ENCODE measurements at regions not wholly inside any gene's neighbourhood (a gene's known extent, or its start where the extent isn't known, plus 50 kb on each side); places are given as distances from the start of the nearest gene placed in this dataset.

DNA sequence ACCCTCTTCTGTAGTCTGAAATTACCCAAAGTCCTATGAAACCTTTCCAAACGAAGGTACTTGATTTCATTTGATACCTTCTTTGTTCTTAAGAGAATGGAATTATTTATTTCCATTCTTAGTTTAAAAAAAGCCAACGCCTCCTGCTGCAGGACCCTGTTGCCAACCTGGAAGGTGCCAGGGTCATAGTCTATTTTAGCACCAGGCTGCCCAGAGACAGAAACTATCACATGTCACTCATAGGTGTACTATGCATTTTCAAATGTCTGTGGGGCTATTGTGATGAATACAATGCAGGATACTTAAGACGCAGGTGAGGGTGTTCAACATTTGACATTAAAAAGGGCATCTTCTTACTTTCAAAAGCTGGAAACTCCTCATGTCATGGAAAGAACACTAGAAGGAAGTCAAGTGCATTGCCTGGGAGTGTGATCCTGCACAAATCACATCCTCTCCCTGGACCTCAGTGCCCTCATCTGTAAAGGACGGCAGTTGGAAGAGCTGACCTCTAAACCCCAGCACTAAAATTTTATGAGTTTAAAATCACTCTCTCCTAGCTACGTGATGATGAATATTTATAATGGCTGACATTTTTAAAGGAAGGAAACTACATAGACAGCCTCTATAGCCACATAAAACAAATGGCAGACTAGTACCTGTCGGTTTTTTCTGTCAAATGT, 107.3 kb upstream of the SYT6 start:
- Histone ChIP-seq H3K4me2 (ENCODE audit: low read length) (no peak overlapping the region), H3K36me3 (ENCODE audit: control insufficient read depth in 1 of 2, insufficient read depth in 2 of 2, low read length in 2 of 2) (no peaks in the 10 kb centered on the region), H3K4me1 (ENCODE audit: control insufficient read depth in 1 of 2, insufficient read depth in 2 of 2, low read length in 2 of 2) (no peaks in the 10 kb centered on the region), H3K9me3 (ENCODE audit: control insufficient read depth in 1 of 2, insufficient read depth in 1 of 2, low read depth in 1 of 2, low read length in 2 of 2) (no peaks in the 10 kb centered on the region), H3K9me2 (ENCODE audit: insufficient read depth) (no peaks in the 10 kb centered on the region), H2AFZ (ENCODE audit: low read depth, low read length, poor library complexity, severe bottlenecking) (no peak overlapping the region), H4K20me1 (ENCODE audit: insufficient read depth) (no peaks in the 10 kb centered on the region), H3K27me3 (ENCODE audit: insufficient read depth, low read length) (peaks cover 46% of the 10 kb centered on the region; the same call in 1 of the 2 replicates), H3K9ac (ENCODE audit: low read length) (no peak overlapping the region), H3K27ac (ENCODE audit: low read depth, low read length) (no peak overlapping the region), H3K4me3 (replicated peaks in 1 of 2; ENCODE audit: low read depth in 1 of 2, low read length in 2 of 2) (no peak overlapping the region), H3K79me2 (ENCODE audit: insufficient read depth, low read length) (no peaks in the 10 kb centered on the region)
- no peak for DNase-seq (ENCODE audit: low read depth, low spot score)
- BruUV-seq (replicated peaks) = no TSS peak
- no peak for TF ChIP-seq EZH2phosphoT487 (IDR thresholded peaks at IDR 0.05; ENCODE audit: borderline replicate concordance)
- no peak for TF ChIP-seq ATF3 (IDR thresholded peaks at IDR 0.05)
- TF ChIP-seq ZBTB33 (IDR thresholded peaks at IDR 0.05; ENCODE audit: extremely low read depth, insufficient replicate concordance, low read length) = no peak
- no peak for TF ChIP-seq JUND (IDR thresholded peaks at IDR 0.05)
- TF ChIP-seq, protein P1, sequence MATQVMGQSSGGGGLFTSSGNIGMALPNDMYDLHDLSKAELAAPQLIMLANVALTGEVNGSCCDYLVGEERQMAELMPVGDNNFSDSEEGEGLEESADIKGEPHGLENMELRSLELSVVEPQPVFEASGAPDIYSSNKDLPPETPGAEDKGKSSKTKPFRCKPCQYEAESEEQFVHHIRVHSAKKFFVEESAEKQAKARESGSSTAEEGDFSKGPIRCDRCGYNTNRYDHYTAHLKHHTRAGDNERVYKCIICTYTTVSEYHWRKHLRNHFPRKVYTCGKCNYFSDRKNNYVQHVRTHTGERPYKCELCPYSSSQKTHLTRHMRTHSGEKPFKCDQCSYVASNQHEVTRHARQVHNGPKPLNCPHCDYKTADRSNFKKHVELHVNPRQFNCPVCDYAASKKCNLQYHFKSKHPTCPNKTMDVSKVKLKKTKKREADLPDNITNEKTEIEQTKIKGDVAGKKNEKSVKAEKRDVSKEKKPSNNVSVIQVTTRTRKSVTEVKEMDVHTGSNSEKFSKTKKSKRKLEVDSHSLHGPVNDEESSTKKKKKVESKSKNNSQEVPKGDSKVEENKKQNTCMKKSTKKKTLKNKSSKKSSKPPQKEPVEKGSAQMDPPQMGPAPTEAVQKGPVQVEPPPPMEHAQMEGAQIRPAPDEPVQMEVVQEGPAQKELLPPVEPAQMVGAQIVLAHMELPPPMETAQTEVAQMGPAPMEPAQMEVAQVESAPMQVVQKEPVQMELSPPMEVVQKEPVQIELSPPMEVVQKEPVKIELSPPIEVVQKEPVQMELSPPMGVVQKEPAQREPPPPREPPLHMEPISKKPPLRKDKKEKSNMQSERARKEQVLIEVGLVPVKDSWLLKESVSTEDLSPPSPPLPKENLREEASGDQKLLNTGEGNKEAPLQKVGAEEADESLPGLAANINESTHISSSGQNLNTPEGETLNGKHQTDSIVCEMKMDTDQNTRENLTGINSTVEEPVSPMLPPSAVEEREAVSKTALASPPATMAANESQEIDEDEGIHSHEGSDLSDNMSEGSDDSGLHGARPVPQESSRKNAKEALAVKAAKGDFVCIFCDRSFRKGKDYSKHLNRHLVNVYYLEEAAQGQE (IDR thresholded peaks at IDR 0.05; ENCODE audit: low read depth) = no peak
- no peak for TF ChIP-seq EGR1 (IDR thresholded peaks at IDR 0.05; ENCODE audit: low read depth)
- TF ChIP-seq ZFX (IDR thresholded peaks at IDR 0.05) = no peak
- TF ChIP-seq, protein P2, sequence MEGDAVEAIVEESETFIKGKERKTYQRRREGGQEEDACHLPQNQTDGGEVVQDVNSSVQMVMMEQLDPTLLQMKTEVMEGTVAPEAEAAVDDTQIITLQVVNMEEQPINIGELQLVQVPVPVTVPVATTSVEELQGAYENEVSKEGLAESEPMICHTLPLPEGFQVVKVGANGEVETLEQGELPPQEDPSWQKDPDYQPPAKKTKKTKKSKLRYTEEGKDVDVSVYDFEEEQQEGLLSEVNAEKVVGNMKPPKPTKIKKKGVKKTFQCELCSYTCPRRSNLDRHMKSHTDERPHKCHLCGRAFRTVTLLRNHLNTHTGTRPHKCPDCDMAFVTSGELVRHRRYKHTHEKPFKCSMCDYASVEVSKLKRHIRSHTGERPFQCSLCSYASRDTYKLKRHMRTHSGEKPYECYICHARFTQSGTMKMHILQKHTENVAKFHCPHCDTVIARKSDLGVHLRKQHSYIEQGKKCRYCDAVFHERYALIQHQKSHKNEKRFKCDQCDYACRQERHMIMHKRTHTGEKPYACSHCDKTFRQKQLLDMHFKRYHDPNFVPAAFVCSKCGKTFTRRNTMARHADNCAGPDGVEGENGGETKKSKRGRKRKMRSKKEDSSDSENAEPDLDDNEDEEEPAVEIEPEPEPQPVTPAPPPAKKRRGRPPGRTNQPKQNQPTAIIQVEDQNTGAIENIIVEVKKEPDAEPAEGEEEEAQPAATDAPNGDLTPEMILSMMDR (IDR thresholded peaks at IDR 0.05 in 2 of 3, conservative IDR thresholded peaks at IDR 0.05 in 1 of 3; ENCODE audit: borderline replicate concordance in 1 of 3, insufficient read depth in 1 of 3, low read depth in 2 of 3, low read length in 2 of 3) = no peak
- TF ChIP-seq MAX (IDR thresholded peaks at IDR 0.05) = no peak
- TF ChIP-seq CEBPB (IDR thresholded peaks at IDR 0.05; ENCODE audit: low read depth) = no peak
- TF ChIP-seq TCF7L2 (IDR thresholded peaks at IDR 0.05; ENCODE audit: borderline replicate concordance, extremely low read depth, insufficient read depth, insufficient read length) = no peak
- no peak for TF ChIP-seq YY1 (IDR thresholded peaks at IDR 0.05; ENCODE audit: extremely low read depth, insufficient replicate concordance, low read depth, low read length)
- no peak for TF ChIP-seq CBX3 (IDR thresholded peaks at IDR 0.05; ENCODE audit: low read depth)
- ChIA-PET RAD21 (ENCODE audit: low non-redundant PET in 1 of 2, low total read pairs in 2 of 2, uncharacterized antibody in 2 of 2, unreplicated experiment in 2 of 2) (no interaction called here), CTCF (no interaction called here), POLR2A (no interaction called here)
- intact Hi-C loops (cut with micrococcal nuclease) = no loop called here
- ATAC-seq = no peak
